OCI-LY7 (cell line): ENCODE measurements at regions not wholly inside any gene's neighbourhood (a gene's known extent, or its start where the extent isn't known, plus 50 kb on each side); places are given as distances from the start of the nearest gene placed in this dataset.

Source experiments
- CTCF ChIP-seq: fragments of 200-600 bp; sonication (generic); conservative IDR thresholded peaks from 2 replicates; pipeline ENCODE4 v1.5.1; 2014; ENCODE audit warnings: mild to moderate bottlenecking, antibody characterized with exemption, low read length, moderate library complexity, mixed read lengths
- EZH2phosphoT487 ChIP-seq: fragments of 200-600 bp; sonication (generic); IDR thresholded peaks from 2 replicates; pipeline ENCODE4 v1.6.1; 2018; ENCODE audit warnings: low read depth, borderline replicate concordance, mild to moderate bottlenecking, mixed run types, antibody characterized with exemption, low read length, moderate library complexity, mixed read lengths

DNA sequence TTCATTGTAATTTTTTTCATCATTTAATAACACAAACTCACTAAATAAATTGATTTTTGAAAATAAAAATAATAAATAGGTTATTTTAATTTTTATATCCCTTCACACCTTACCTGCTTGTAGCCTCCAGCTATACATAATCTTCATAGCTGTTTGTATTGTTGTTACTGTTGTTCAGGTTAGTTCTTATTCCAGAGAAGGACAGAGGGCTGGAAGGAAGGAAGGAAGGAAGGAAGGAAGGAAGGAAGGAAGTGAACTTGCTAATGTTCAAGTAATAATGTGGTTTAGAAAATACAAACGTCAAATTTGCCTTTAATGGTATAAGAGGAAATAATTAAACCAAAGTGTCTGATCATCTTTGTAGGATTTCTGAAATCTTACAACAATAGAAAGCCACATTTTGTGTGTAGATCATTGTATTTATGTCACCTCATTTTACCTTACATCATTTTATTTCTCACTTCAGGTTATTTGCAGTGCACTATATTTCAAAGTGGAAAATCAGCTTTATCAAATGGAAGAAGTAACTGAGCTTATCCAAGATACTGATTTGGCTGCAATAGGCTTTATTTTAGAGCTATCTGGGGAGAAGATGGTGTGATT is 660.0 kb upstream of the CCDC54 start:
- no peak for TF ChIP-seq CTCF
- no peak for TF ChIP-seq EZH2phosphoT487
